Cardiac septum (tissue), 1 donor: ENCODE measurements at regions not wholly inside any gene's neighbourhood (a gene's known extent, or its start where the extent isn't known, plus 50 kb on each side); places are given as distances from the start of the nearest gene placed in this dataset.

ENCODE experiments used
- DNase-seq: peaks from one replicate; pipeline ENCODE4 v3.0.0-alpha.2; 2020; ENCODE audit warnings: low spot score
- intact Hi-C: fragments of 100-400 bp; cut with DNase I; formaldehyde crosslinking; loops from one replicate; pipeline ENCODE4 v1.14.0; 2022
- donor health status: DM: no; HTN: no; CAD: no.

- no peak for DNase-seq
- intact Hi-C loops, result no loop called here
Observed at GRCh38 chr16:13527332-13527731, 392.6 kb upstream of the ERCC4 start.

GRCh38 chr16:13528691-13529090, 391.3 kb upstream of the ERCC4 start:
- intact Hi-C loops, result no loop called here
- no peak for DNase-seq

- DNase-seq, result no peak
- intact Hi-C loops, result no loop called here
Observed at GRCh38 chr16:13529193-13529982, 390.6 kb upstream of the ERCC4 start.

- no peak for DNase-seq
Observed at GRCh38 chr16:13540771-13541170, 379.2 kb upstream of the ERCC4 start.

GRCh38 chr16:13542284-13542683, 377.7 kb upstream of the ERCC4 start:
- no peak for DNase-seq
- intact Hi-C loops, result no loop called here

More at GRCh38 chr16:13540771-13541170, 379.2 kb upstream of the ERCC4 start:
- intact Hi-C loops, result no loop called here

- intact Hi-C loops, result no loop called here
Observed at GRCh38 chr16:13543850-13544249, 376.1 kb upstream of the ERCC4 start.

GRCh38 chr16:13545271-13545670, 374.7 kb upstream of the ERCC4 start:
- intact Hi-C loops, result no loop called here
- no peak for DNase-seq

More at GRCh38 chr16:13543850-13544249, 376.1 kb upstream of the ERCC4 start:
- DNase-seq, result no peak

- intact Hi-C loops, result no loop called here
- DNase-seq, result no peak
Observed at GRCh38 chr16:13550254-13550653, 369.7 kb upstream of the ERCC4 start.

- no peak for DNase-seq
- intact Hi-C loops, result no loop called here
Observed at GRCh38 chr16:13552062-13552959, 367.6 kb upstream of the ERCC4 start.

- intact Hi-C loops, result no loop called here
- no peak for DNase-seq
Observed at GRCh38 chr16:13552960-13553257, 367.0 kb upstream of the ERCC4 start.

- no peak for DNase-seq
- intact Hi-C loops, result no loop called here
Observed at GRCh38 chr16:13553453-13553985, 366.4 kb upstream of the ERCC4 start.

GRCh38 chr16:13554005-13554404, 365.9 kb upstream of the ERCC4 start:
- intact Hi-C loops, result no loop called here
- DNase-seq, result no peak

- intact Hi-C loops, result no loop called here
- no peak for DNase-seq
Observed at GRCh38 chr16:13554643-13555042, 365.3 kb upstream of the ERCC4 start.

GRCh38 chr16:13557418-13557817, 362.5 kb upstream of the ERCC4 start:
- intact Hi-C loops, result no loop called here

GRCh38 chr16:13558752-13559151, 361.2 kb upstream of the ERCC4 start:
- no peak for DNase-seq

More at GRCh38 chr16:13557418-13557817, 362.5 kb upstream of the ERCC4 start:
- DNase-seq, result no peak

GRCh38 chr16:13559624-13560023, 360.3 kb upstream of the ERCC4 start:
- DNase-seq, result no peak
- intact Hi-C loops, result no loop called here

More at GRCh38 chr16:13558752-13559151, 361.2 kb upstream of the ERCC4 start:
- intact Hi-C loops, result no loop called here

- intact Hi-C loops, result no loop called here
Observed at GRCh38 chr16:13560151-13560550, 359.8 kb upstream of the ERCC4 start.

GRCh38 chr16:13561291-13562070, 358.5 kb upstream of the ERCC4 start:
- DNase-seq, result no peak
- intact Hi-C loops, result no loop called here

More at GRCh38 chr16:13560151-13560550, 359.8 kb upstream of the ERCC4 start:
- no peak for DNase-seq

- DNase-seq, result no peak
- intact Hi-C loops, result no loop called here
Observed at GRCh38 chr16:13568803-13569202, 351.2 kb upstream of the ERCC4 start.

- DNase-seq, result no peak
- intact Hi-C loops, result no loop called here
Observed at GRCh38 chr16:13569986-13570385, 350.0 kb upstream of the ERCC4 start.
